ENCODE measurements at regions not wholly inside any gene's neighbourhood (a gene's known extent, or its start where the extent isn't known, plus 50 kb on each side); places are given as distances from the start of the nearest gene placed in this dataset.

- DNase-seq (ENCODE audit: insufficient read length, low spot score) (no peak), FAIRE-seq (no peak)
Observed at GRCh38 chr2:150417278-150417677, 70.2 kb downstream of the RND3 start.

GRCh38 chr2:150415022-150415421, 72.4 kb downstream of the RND3 start:
- FAIRE-seq (no peak), DNase-seq (ENCODE audit: insufficient read length, low spot score) (no peak)

- DNase-seq (ENCODE audit: insufficient read length, low spot score), result no peak
- no peak for FAIRE-seq
Observed at GRCh38 chr2:150413910-150414309, 73.6 kb downstream of the RND3 start.

- DNase-seq (ENCODE audit: insufficient read length, low spot score) (no peak), FAIRE-seq (no peak)
Observed at GRCh38 chr2:150413366-150413765, 74.1 kb downstream of the RND3 start.

- FAIRE-seq, result no peak
- DNase-seq (ENCODE audit: insufficient read length, low spot score), result no peak
Observed at GRCh38 chr2:150410809-150411208, 76.7 kb downstream of the RND3 start.

- FAIRE-seq (no peak), DNase-seq (ENCODE audit: insufficient read length, low spot score) (no peak)
Observed at GRCh38 chr2:150409196-150409595, 78.3 kb downstream of the RND3 start.

GRCh38 chr2:150404147-150404546, 83.3 kb downstream of the RND3 start:
- FAIRE-seq (peak; percentile 72), DNase-seq (ENCODE audit: insufficient read length, low spot score) (no peak)

GRCh38 chr2:150403457-150403856, 84.0 kb downstream of the RND3 start:
- peak; percentile 9 for DNase-seq (ENCODE audit: insufficient read length, low spot score)
- FAIRE-seq, result peak; percentile 58

- FAIRE-seq (peak; percentile 64), DNase-seq (ENCODE audit: insufficient read length, low spot score) (no peak)
Observed at GRCh38 chr2:150402953-150403352, 84.5 kb downstream of the RND3 start.

GRCh38 chr2:150400849-150401248, 86.6 kb downstream of the RND3 start:
- FAIRE-seq (no peak), DNase-seq (ENCODE audit: insufficient read length, low spot score) (no peak)

- FAIRE-seq, result no peak
- no peak for DNase-seq (ENCODE audit: insufficient read length, low spot score)
Observed at GRCh38 chr2:150392614-150393013, 94.9 kb downstream of the RND3 start.

GRCh38 chr2:150391779-150392178, 95.7 kb downstream of the RND3 start:
- no peak for FAIRE-seq
- DNase-seq (ENCODE audit: insufficient read length, low spot score), result no peak

GRCh38 chr2:150389447-150389846, 98.0 kb downstream of the RND3 start:
- DNase-seq (ENCODE audit: insufficient read length, low spot score) (no peak), FAIRE-seq (no peak)

- no peak for FAIRE-seq
- no peak for DNase-seq (ENCODE audit: insufficient read length, low spot score)
Observed at GRCh38 chr2:150388289-150388625, 99.2 kb downstream of the RND3 start.

- FAIRE-seq (no peak), DNase-seq (ENCODE audit: insufficient read length, low spot score) (no peak)
Observed at GRCh38 chr2:150387586-150388288, 99.7 kb downstream of the RND3 start.

- DNase-seq (ENCODE audit: insufficient read length, low spot score) (no peak), FAIRE-seq (no peak)
Observed at GRCh38 chr2:150385211-150385610, 102.3 kb downstream of the RND3 start.

- DNase-seq (ENCODE audit: insufficient read length, low spot score) (no peak), FAIRE-seq (no peak)
Observed at GRCh38 chr2:150383587-150383986, 103.9 kb downstream of the RND3 start.

GRCh38 chr2:150379166-150379565, 108.3 kb downstream of the RND3 start:
- FAIRE-seq (no peak), DNase-seq (ENCODE audit: insufficient read length, low spot score) (no peak)

GRCh38 chr2:150378686-150379085, 108.8 kb downstream of the RND3 start:
- no peak for FAIRE-seq

GRCh38 chr2:150376553-150377335, 110.7 kb downstream of the RND3 start:
- FAIRE-seq (no peak), DNase-seq (ENCODE audit: insufficient read length, low spot score) (no peak)

More at GRCh38 chr2:150378686-150379085, 108.8 kb downstream of the RND3 start:
- DNase-seq (ENCODE audit: insufficient read length, low spot score), result no peak

GRCh38 chr2:150375333-150375732, 112.1 kb downstream of the RND3 start:
- FAIRE-seq, result no peak
- no peak for DNase-seq (ENCODE audit: insufficient read length, low spot score)

- FAIRE-seq, result no peak
- no peak for DNase-seq (ENCODE audit: insufficient read length, low spot score)
Observed at GRCh38 chr2:150374492-150374891, 113.0 kb downstream of the RND3 start.

All from GM19239 (cell line).